GM18858 (cell line): ENCODE measurements at regions not wholly inside any gene's neighbourhood (a gene's known extent, or its start where the extent isn't known, plus 50 kb on each side); places are given as distances from the start of the nearest gene placed in this dataset.
"Not testable (repeated sequence)": the region's sequence is repeated elsewhere in the genome, so short reads cannot be mapped to it uniquely, and the experiment has no call there.

Experiments used
- ATAC-seq: cut with Tn5 transposase; IDR thresholded peaks from one replicate; pipeline ENCODE4 v1.9.1; 2021; ENCODE audit not compliant: unreplicated experiment

- ATAC-seq = no peak
Measured at GRCh38 chr18:39611381-39612100, 2045.9 kb upstream of the CELF4 start.

DNA sequence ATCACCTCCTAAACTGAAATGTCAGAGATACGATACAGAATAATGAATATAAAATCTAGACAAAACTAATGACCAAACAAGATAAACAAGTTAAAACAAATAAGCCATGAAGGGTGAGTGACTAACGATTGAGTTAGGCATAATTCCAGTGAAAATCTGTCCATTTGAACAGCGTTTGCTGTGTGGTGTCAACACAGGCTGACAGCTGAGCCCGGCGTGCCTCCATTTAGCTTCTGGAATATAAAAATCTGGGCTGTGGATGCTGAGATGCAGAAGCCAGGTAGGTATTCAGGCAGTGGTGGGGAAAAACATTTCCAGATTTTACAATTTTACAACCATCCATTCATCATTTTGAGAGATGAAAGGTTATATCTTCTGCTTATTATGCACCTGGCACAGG, 2041.4 kb upstream of the CELF4 start:
- ATAC-seq = no peak

GRCh38 chr18:39604836-39605235, 2039.2 kb upstream of the CELF4 start:
- no peak for ATAC-seq

DNA sequence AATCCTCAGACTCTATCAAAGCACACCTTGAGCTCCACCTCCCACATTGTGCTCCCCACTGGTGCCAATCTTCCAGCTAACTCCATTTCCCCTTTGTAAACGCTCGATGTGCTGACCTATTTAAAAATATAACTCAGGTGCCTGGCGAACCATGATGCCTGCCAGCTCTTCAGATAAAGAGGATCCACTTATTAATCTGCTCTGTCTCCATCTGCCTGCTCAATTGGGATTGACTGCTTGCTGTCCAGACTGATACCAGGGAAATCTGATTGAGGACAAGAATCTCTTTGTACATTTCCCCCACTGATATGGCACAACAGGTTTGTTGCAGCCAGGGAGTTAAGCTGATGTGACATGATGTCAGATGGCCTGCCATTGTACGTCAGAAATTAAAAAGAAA, 2036.5 kb upstream of the CELF4 start:
- no peak for ATAC-seq

DNA sequence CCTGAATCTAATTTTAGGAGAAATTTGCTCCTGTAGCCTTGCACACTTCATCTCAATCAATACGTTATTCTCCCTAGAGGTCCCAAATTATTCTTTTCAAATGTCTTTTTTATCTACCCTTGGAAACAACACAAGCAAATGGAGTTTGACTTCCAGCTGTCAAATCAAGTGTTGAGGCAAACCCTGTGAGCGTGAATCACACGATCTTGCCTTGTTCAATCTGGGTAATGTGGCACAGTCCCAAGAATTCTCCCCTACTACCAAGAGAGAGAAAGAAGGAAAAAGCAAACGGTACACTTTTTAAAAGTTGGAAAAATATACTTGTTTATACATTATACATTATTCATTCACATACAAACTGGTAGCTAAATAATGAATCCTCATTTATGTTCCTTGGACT, 2035.3 kb upstream of the CELF4 start:
- ATAC-seq = no peak

- no peak for ATAC-seq
Measured at GRCh38 chr18:39599251-39599650, 2033.7 kb upstream of the CELF4 start.

- no peak for ATAC-seq
Measured at GRCh38 chr18:39596891-39597290, 2031.3 kb upstream of the CELF4 start.

GRCh38 chr18:39596221-39596620, 2030.6 kb upstream of the CELF4 start:
- ATAC-seq = no peak

- ATAC-seq = no peak
Measured at GRCh38 chr18:39594206-39594605, 2028.6 kb upstream of the CELF4 start.

GRCh38 chr18:39591649-39592048, 2026.1 kb upstream of the CELF4 start:
- ATAC-seq = no peak

DNA sequence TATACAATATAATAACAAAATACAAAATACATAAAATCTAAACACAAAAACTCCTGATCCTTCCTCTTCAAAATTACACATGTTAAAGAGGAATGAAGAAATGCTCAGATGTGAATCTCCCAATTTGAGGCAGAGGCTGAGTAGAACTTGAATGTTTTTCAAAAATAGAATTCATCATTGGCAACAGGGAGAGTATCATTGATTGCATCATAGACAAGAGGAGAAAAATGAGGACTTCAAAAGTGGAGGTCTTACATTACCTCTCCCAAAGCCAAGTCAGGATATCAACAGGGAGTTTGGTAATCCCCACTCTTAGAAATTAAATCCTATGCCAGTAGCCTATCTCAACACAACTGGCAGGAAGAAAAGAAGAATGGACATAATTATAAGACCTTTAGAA, 2023.9 kb upstream of the CELF4 start:
- no peak for ATAC-seq

- no peak for ATAC-seq
Measured at GRCh38 chr18:39587586-39587985, 2022.0 kb upstream of the CELF4 start.

DNA sequence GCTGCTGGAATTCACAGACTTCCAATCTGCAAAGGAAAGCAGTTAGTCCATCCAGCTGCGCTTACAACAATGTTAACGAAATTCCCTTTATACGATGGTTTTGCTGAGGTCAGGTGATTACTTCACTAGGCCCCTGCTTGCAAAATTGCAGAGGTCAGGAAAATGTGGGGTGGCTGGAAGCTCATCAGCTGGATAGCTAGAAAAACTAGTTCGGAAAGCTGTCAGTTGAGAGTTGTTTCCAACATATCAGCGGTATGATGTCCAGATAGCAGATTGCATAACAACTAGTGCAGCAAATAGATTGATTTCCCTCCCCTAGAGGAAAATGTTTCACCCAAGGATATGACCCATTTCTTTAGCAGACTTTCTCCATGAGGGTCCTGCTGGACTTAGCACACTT, 2021.1 kb upstream of the CELF4 start:
- ATAC-seq = no peak

GRCh38 chr18:39574897-39575296, 2009.3 kb upstream of the CELF4 start:
- no peak for ATAC-seq

DNA sequence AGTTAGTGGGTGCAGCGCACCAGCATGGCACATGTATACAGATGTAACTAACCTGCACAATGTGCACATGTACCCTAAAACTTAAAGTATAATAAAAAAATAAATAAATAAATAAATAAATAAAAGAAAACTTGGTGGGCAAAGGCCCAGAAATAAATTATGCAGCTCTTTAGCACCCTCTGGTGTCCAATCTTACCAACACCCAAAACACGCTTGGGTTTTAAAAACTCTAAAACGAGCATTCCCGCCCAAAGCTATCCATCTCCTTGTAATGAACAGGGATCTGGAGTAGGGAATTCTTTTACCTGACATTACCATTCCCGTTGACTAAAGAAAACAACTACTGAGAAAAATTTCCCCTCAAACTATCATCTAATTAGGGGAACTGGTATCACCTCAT, 2005.9 kb upstream of the CELF4 start:
- no peak for ATAC-seq

DNA sequence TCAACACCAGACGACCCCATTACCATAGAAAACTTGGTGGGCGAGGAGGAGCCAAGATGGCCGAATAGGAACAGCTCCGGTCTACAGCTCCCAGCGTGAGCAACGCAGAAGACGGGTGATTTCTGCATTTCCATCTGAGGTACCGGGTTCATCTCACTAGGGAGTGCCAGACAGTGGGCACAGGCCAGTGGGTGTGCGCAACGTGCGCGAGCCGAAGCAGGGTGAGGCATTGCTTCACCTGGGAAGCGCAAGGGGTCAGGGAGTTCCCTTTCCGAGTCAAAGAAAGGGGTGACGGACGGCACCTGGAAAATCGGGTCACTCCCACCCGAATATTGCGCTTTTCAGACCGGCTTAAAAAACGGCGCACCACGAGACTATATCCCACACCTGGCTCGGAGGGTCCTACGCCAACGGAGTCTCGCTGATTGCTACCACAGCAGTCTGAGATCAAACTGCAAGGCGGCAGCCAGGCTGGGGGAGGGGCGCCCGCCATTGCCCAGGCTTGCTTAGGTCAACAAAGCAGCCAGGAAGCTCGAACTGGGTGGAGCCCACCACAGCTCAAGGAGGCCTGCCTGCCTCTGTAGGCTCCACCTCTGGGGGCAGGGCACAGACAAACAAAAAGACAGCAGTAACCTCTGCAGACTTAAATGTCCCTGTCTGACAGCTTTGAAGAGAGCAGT, 2000.1 kb upstream of the CELF4 start:
- ATAC-seq = not testable (repeated sequence)

DNA sequence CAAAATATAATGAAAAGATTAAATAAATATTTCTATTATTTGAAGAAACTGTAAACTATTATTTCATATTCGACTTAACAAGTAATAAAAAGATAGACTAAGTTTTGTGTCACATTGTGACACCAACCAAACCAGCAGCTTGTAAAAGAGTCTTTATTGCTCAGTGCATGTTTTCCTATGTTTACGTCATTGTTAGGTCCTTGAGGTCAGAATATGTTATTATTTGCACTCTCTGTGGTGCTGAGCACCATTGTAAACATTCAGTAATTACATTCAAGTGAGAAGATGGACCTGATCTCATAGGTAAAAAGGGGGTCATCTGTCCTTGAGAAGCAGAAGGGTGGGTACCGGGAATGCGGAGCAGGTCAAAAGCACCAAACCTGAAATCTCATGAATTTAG, 1999.1 kb upstream of the CELF4 start:
- no peak for ATAC-seq

DNA sequence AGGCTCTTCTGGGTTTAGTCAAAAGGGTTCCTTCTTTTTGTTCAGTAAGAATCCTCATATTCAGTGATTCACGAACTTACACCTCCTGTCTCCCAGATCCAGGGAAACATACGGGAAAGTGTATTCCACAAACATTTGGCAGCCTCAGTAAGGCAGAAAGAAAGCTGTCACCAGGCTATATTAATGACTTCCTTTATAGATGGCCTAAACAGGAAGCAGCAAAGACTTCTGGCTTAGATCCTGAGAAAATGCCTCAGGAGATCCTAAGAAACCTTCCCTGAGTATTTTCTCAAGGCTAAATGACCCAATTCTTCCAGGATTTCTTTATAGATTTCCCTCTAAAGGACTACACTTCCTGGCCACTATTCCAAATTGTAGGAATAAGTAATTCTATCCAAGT, 1995.5 kb upstream of the CELF4 start:
- ATAC-seq = no peak

DNA sequence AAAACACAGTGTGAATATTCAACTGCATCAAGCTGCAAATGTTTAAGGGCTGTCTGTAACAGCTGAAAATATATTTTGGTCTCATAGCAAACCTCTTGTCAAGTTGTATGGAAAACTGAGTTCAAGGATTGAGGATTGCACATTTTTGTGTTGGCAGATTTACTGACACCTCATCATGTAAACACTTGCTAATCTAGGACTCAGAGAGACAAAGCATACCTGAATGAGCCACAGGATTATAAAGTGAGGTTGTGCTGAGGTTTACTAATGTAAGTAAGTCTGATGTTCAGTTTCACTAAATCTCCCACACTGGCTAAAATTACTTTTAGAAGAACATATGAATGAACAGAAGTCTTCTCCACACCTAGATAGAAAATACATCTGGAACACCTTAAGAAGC, 1993.1 kb upstream of the CELF4 start:
- ATAC-seq = no peak

DNA sequence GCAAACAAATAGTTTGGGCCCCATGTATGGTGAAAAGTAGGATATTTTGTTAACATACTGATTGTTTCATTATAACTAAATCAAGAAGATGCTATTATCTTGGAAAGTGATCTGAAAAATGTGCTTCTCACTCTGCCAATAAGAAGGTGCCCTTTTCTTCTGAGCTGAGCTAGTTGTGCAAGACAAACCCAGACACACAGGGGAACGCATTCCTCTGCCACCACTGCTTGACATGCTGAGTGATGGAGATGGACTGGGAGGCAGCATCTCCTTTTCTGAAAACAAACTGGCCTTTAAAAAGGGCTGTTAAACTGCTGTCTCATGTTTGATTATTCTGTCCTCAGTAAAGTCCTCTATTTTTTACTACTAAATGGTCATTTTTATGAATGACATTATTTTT, 1989.9 kb upstream of the CELF4 start:
- ATAC-seq = no peak

DNA sequence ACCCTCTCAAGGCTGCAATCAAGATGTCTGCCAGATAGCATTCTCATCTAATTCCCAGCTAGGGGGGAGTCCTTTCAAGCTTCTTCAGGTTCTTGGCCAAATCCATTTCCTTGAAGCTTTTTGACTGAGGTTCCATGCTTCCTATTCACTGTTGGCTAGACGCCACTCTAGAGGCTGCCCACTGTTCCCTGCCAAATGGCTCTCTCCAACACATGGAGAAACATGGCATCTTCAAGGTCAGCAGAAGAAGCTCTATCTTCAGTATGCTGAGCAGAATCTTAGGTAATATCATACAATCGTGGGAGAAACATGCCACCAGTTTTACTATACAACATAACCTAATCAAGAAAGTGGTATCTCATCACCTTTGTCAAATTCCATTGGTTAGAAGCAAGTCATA, 1985.1 kb upstream of the CELF4 start:
- no peak for ATAC-seq

DNA sequence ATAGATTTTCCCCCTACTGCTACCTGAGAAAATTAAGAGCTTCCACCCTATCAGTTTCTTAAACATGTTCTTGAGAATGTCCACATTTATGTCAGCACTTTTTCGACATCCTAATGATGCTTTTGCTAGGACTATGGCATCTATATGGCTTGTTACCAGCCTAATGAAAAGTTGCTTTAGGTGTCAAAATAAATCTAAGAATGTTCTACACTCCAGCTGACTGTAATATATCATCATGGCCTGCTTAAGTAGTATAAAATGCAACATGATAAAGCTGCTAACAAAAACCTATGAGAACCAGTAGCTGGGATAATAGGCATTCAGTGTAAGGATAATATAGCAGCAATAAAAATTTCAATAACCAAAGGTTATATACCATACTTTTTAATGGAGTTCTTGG, 1983.5 kb upstream of the CELF4 start:
- no peak for ATAC-seq

DNA sequence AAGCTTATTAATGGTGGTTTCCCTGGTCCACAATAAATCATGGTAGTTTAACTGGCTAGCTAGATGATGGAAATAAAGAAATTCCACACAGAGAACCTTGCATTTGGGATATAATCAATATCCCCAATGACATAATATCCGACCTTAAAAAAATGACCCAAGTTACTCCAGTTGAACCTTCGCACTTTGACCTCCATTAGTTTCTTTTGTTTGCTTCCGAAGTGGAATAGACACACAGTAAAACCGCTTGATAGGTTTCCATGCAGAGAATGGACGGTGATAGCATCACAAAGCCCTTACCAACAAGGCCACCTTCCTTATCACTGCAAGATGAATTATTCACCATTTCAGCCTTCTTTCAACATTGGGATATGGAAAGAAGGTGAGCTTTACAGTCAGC, 1966.1 kb upstream of the CELF4 start:
- ATAC-seq = no peak
